NCI-H748 (cell line): ENCODE measurements at regions not wholly inside any gene's neighbourhood (a gene's known extent, or its start where the extent isn't known, plus 50 kb on each side); places are given as distances from the start of the nearest gene placed in this dataset.
A peak's percentile ranks its signal among the peaks of the same experiment; 100 is the strongest.

ENCODE experiments used
- DNase-seq: peaks from one replicate; lab custom pipeline; 2025; ENCODE audit not compliant: unreplicated experiment; lab: John Stamatoyannopoulos, UW

DNA sequence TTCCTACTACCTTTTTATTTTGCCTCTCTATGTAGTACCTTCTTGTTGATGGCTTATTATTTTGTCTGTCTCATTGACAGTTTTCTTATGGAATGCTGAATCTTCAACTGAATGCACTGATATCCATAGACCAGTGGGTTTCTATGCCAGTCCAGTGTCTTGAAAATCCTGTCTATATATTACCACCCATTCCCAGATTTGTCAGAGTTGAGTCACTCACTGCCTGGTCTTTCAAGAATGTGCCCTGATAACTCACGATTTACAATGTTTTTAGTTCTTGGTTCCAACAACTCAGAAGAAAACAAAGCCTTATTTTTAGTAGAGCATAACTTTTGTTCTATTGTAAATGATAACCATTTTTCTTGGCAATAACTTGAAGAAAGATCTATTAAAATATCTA lies 606.0 kb upstream of the PITX2 start:
- DNase-seq: no peak

- no peak for DNase-seq
Measured at GRCh38 chr4:111230265-111230664, 607.4 kb upstream of the PITX2 start.

GRCh38 chr4:111231281-111231680 lies 608.4 kb upstream of the PITX2 start:
- DNase-seq: no peak

DNA sequence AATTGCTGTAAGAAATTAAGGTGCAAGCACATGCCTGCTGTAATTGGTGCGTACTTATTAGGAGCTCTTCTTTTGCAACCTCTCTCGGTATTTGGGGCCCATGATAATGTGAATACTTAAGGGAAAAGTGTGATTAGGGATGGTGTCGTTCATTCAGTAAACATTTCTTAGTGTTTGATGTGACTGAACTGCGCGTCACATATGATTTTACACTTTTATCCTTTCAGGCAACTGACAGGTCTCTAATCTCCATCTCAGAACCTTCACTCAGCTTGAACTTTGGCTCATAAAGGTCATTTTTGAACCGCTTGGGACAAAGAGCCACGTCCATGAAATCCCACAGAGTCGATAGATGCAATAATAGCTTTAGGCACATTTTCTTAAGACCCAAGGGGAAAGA lies 612.1 kb upstream of the PITX2 start:
- no peak for DNase-seq

- DNase-seq: no peak
Measured at GRCh38 chr4:111263836-111264235, 641.0 kb upstream of the PITX2 start.

GRCh38 chr4:111266937-111267336 lies 644.1 kb upstream of the PITX2 start:
- no peak for DNase-seq

GRCh38 chr4:111267786-111268185 lies 644.9 kb upstream of the PITX2 start:
- DNase-seq: no peak

GRCh38 chr4:111268769-111269414 lies 646.0 kb upstream of the PITX2 start:
- DNase-seq: no peak

- no peak for DNase-seq
Measured at GRCh38 chr4:111269439-111269838, 646.6 kb upstream of the PITX2 start.

- DNase-seq: no peak
Measured at GRCh38 chr4:111274060-111274459, 651.2 kb upstream of the PITX2 start.

DNA sequence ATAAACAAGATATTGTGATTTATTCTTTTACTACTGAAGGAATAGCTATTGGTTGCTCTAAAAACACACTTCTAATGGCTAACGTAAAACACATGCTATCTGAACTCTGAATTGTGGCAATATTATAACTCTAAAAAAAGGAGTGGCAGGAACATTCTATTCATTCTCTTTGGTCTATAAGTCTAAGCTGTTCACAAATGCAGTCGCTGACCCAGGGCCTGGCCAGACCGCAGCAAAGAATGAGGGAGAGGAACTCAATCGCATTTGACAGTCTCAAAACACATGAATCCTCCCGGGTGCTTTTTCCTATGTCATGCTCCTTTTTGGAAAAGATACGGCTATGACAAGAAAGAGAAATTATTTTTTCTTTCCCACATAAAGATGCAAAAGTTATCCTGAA lies 651.6 kb upstream of the PITX2 start:
- DNase-seq: no peak

GRCh38 chr4:111281219-111281618 lies 658.3 kb upstream of the PITX2 start:
- DNase-seq: no peak

- no peak for DNase-seq
Measured at GRCh38 chr4:111282035-111282434, 659.2 kb upstream of the PITX2 start.

- peak; percentile 24 for DNase-seq
Measured at GRCh38 chr4:111283066-111283677, 660.3 kb upstream of the PITX2 start.

DNA sequence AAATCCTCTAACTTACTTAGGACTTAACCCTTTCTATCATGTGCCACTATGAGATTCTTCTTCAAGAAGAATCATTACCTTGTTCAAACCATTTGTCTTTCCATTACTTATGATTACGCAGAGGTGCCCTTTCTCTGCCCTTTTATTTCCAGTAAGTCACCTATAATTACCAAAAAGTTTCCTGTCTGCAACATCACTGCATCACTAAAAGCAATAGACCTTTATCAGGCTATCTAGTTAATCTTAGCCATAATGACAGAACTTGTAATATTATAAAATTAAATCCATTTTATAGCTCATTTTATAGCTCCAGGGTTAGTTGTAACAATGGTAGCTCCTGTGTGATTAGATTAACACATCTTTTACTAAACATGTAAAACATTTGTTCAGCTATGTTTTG lies 673.6 kb upstream of the PITX2 start:
- DNase-seq: no peak

- DNase-seq: no peak
Measured at GRCh38 chr4:111303806-111304205, 680.9 kb upstream of the PITX2 start.

DNA sequence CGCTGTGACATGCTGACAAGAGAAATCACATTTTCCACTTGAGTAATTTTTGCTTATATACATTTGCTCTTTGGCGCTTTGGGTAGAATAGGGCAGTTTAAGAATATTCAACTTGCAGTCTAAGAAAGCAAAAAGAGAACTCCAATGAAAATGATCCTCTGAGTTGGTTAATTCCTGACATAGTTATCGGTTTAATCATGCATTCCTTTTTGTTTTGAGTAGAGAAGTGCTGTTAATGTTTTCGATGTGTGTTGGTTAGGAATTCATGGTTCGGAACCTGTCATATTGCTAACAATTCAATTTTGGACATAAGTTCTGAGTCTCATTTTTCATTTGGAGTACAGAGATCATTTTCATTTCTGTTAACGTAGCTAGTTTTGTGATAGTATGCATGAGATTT lies 700.6 kb upstream of the PITX2 start:
- no peak for DNase-seq

DNA sequence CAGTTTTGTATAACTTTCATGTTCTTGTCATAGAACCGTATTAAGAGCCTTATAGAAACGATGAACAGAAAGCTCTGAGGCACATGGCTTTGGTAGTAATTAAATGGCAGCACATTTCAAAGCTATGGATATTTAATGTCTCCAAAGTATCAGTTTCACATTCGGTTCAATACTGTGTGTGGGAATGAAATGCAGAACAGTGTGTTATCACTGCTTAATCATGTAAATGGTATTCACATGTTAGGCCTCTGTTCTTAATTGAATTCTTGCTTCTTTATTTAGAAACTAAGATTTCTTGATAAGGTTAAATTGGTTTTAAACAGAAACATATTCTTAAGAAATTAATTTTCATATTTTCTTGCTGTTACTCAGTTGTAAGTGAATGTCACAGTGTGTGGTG lies 701.0 kb upstream of the PITX2 start:
- DNase-seq: no peak

GRCh38 chr4:111326450-111326849 lies 703.6 kb upstream of the PITX2 start:
- no peak for DNase-seq

GRCh38 chr4:111330786-111331185 lies 707.9 kb upstream of the PITX2 start:
- no peak for DNase-seq

DNA sequence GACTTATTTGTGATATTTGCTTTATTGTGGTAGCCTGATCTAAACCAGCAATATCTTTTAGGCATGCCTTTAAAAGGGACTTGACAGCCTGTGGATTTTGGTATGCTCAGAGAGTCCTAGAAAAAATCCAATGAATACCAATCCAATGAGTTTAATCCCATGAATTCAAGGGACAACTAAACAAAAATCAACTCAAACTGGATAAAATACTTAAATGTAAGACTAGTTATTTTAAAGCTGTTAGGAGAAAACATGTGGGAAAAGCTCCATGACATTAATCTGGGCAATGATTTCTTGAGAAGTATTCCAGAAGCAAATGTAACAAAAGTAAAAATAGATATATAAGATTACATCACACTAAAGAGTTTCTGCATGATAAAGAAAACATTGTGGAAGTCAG lies 711.5 kb upstream of the PITX2 start:
- DNase-seq: no peak

DNA sequence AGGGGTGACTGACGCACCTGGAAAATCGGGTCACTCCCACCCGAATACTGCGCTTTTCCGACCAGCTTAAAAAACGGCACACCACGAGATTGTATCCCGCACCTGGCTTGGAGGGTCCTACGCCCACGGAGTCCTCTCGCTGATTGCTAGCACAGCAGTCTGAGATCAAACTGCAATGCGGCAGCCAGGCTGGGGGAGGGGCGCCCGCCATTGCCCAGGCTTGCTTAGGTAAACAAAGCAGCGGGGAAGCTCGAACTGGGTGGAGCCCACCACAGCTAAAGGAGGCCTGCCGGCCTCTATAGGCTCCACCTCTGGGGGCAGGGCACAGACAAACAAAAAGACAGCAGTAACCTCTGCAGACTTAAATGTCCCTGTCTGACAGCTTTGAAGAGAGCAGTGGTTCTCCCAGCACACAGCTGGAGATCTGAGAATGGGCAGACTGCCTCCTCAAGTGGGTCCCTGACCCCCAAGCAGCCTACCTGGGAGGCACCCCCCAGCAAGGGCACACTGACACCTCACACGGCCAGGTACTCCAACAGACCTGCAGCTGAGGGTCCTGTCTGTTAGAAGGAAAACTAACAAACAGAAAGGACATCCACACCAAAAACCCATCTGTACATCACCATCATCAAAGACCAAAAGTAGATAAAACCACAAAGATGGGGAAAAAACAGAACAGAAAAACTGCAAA lies 714.5 kb upstream of the PITX2 start:
- peak; percentile 80 for DNase-seq

DNA sequence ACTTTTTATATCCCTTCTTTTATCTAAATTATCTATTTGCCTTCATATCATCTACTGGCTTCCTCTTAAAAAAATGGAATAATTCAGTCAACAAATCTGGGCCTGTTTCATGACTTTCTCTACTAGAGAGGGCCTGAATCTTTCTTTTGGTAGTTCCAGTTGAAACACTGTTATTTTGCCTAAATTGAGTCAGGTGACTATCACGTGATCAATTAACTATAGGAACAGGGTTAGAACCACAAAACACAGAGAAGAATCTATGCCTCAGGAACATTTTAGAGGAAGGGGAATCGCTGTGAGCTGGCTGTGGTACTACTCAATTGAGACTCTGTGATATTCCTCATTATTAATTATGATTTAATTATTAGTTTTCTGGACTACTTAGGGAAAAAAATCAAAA lies 736.7 kb upstream of the PITX2 start:
- no peak for DNase-seq
